Panc1 (cell line): ENCODE measurements at regions not wholly inside any gene's neighbourhood (a gene's known extent, or its start where the extent isn't known, plus 50 kb on each side); places are given as distances from the start of the nearest gene placed in this dataset.

Experiments
- ATAC-seq: fragments of 200-7000 bp; cut with Tn5 transposase; 2 replicates; pipeline ENCODE4 v1.9.1; 2020; ENCODE audit warnings: mild to moderate bottlenecking, moderate library complexity
- BruUV-seq: library from RNA; stranded (reverse); fragments of 400-500 nt; replicated peaks from 2 replicates; lab custom pipeline; 2021; lab: Mats Ljungman, UMichigan
- CTCF ChIA-PET: fragments of 300-600 bp; sonication (Branson Sonifier 250); formaldehyde crosslinking; loops from one replicate; lab custom pipeline; 2022; ENCODE audit warnings: antibody characterized with exemption; lab: Charles Lee
- POLR2A ChIA-PET: fragments of 300-600 bp; sonication (Branson Sonifier 250); formaldehyde crosslinking; loops from one replicate; lab custom pipeline; 2022; ENCODE audit warnings: antibody characterized with exemption; lab: Charles Lee
- DNase-seq: peaks from one replicate; pipeline ENCODE4 v3.0.0-alpha.2; 2010; ENCODE audit warnings: low read depth, low spot score
- H3K27ac ChIP-seq: 2 replicates; pipeline ENCODE4 v1.5.1; 2011; ENCODE audit warnings: mild to moderate bottlenecking, low read length, inconsistent platforms
- H3K27me3 ChIP-seq: fragments of 200-500 bp; sonication (Bioruptor generic); 2 replicates; pipeline ENCODE4 v1.6.0; 2014; ENCODE audit warnings: low read length, inconsistent platforms; ENCODE audit not compliant: control insufficient read depth, insufficient read depth
- H3K36me3 ChIP-seq: fragments of 200-500 bp; sonication (Bioruptor generic); 2 replicates; pipeline ENCODE4 v1.5.1; 2014; ENCODE audit warnings: inconsistent platforms, mild to moderate bottlenecking, low read length, moderate library complexity; ENCODE audit not compliant: control insufficient read depth, insufficient read depth
- H3K4me1 ChIP-seq: 2 replicates; pipeline ENCODE4 v1.5.1; 2011; ENCODE audit warnings: inconsistent platforms, mild to moderate bottlenecking, low read length, moderate library complexity; ENCODE audit not compliant: control insufficient read depth, insufficient read depth
- H3K4me3 ChIP-seq, 2 experiments: 2 replicates each; pipeline ENCODE4 v1.5.1; 2011 to 2012; ENCODE audit warnings: low read depth in 2 of 2, low read length in 2 of 2, mild to moderate bottlenecking in 2 of 2, inconsistent platforms in 1 of 2, moderate library complexity in 1 of 2
- H3K9me3 ChIP-seq: fragments of 200-500 bp; sonication (Bioruptor generic); 2 replicates; pipeline ENCODE4 v1.5.1; 2014; ENCODE audit warnings: low read depth, mild to moderate bottlenecking, inconsistent platforms, low read length, moderate library complexity; ENCODE audit not compliant: control insufficient read depth, insufficient read depth
- POLR2AphosphoS5 ChIP-seq: IDR thresholded peaks from 2 replicates; pipeline ENCODE4 v1.6.1; 2012; ENCODE audit warnings: mild to moderate bottlenecking, low read depth, low read length, moderate library complexity
- SIN3A ChIP-seq: IDR thresholded peaks from 2 replicates; pipeline ENCODE4 v1.6.1; 2012; ENCODE audit warnings: low read depth, mild to moderate bottlenecking, low read length, moderate library complexity, borderline replicate concordance; ENCODE audit not compliant: insufficient read depth
- TCF7L2 ChIP-seq: IDR thresholded peaks from 2 replicates; pipeline ENCODE4 v1.6.1; 2011; ENCODE audit warnings: mild to moderate bottlenecking, low read depth, low read length, inconsistent platforms
- in situ Hi-C: cut with HindIII; loops from 2 replicates; pipeline ENCODE4 v1.10.0; 2016; ENCODE audit warnings: low sequenced_read_pairs, low pct_unique_long_range_greater_than_20kb
- intact Hi-C: fragments of 100-400 bp; cut with micrococcal nuclease; formaldehyde crosslinking; loops from one replicate; pipeline ENCODE4 v1.10.0; 2022; ENCODE audit not compliant: unreplicated experiment
- TF ChIP-seq, protein P1 (sequence below): fragments of 450-650 bp; IDR thresholded peaks from 2 replicates; pipeline ENCODE4 v1.5.1; 2017; ENCODE audit warnings: mild to moderate bottlenecking
- TF ChIP-seq, protein P2 (sequence below), 2 experiments: IDR thresholded peaks; 2 replicates each; pipeline ENCODE4 v1.6.1; 2011 to 2012; ENCODE audit warnings: low read depth in 2 of 2, control low read depth in 1 of 2, low read length in 1 of 2, mild to moderate bottlenecking in 1 of 2, moderate library complexity in 1 of 2; ENCODE audit not compliant: insufficient read depth in 1 of 2

GRCh38 chr1:30450148-30450817, 273.1 kb downstream of the MATN1 start:
- no peak overlapping the region for H3K27ac ChIP-seq
- H3K36me3 ChIP-seq = no peaks in the 10 kb centered on the region
- ChIA-PET POLR2A (no interaction called here), CTCF (no interaction called here)
- in situ Hi-C loops = no loop called here
- no peak overlapping the region for H3K4me3 ChIP-seq
- ATAC-seq = no peak
- no peaks in the 10 kb centered on the region for H3K27me3 ChIP-seq
- no peaks in the 10 kb centered on the region for H3K9me3 ChIP-seq
- intact Hi-C loops = no loop called here
- no peak for DNase-seq
- H3K4me1 ChIP-seq = no peaks in the 10 kb centered on the region
- TF ChIP-seq SIN3A (no peak), TCF7L2 (no peak), POLR2AphosphoS5 (no peak)
- TF ChIP-seq, protein P1, sequence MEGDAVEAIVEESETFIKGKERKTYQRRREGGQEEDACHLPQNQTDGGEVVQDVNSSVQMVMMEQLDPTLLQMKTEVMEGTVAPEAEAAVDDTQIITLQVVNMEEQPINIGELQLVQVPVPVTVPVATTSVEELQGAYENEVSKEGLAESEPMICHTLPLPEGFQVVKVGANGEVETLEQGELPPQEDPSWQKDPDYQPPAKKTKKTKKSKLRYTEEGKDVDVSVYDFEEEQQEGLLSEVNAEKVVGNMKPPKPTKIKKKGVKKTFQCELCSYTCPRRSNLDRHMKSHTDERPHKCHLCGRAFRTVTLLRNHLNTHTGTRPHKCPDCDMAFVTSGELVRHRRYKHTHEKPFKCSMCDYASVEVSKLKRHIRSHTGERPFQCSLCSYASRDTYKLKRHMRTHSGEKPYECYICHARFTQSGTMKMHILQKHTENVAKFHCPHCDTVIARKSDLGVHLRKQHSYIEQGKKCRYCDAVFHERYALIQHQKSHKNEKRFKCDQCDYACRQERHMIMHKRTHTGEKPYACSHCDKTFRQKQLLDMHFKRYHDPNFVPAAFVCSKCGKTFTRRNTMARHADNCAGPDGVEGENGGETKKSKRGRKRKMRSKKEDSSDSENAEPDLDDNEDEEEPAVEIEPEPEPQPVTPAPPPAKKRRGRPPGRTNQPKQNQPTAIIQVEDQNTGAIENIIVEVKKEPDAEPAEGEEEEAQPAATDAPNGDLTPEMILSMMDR = no peak
- TF ChIP-seq, protein P2, sequence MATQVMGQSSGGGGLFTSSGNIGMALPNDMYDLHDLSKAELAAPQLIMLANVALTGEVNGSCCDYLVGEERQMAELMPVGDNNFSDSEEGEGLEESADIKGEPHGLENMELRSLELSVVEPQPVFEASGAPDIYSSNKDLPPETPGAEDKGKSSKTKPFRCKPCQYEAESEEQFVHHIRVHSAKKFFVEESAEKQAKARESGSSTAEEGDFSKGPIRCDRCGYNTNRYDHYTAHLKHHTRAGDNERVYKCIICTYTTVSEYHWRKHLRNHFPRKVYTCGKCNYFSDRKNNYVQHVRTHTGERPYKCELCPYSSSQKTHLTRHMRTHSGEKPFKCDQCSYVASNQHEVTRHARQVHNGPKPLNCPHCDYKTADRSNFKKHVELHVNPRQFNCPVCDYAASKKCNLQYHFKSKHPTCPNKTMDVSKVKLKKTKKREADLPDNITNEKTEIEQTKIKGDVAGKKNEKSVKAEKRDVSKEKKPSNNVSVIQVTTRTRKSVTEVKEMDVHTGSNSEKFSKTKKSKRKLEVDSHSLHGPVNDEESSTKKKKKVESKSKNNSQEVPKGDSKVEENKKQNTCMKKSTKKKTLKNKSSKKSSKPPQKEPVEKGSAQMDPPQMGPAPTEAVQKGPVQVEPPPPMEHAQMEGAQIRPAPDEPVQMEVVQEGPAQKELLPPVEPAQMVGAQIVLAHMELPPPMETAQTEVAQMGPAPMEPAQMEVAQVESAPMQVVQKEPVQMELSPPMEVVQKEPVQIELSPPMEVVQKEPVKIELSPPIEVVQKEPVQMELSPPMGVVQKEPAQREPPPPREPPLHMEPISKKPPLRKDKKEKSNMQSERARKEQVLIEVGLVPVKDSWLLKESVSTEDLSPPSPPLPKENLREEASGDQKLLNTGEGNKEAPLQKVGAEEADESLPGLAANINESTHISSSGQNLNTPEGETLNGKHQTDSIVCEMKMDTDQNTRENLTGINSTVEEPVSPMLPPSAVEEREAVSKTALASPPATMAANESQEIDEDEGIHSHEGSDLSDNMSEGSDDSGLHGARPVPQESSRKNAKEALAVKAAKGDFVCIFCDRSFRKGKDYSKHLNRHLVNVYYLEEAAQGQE (IDR thresholded peaks at IDR 0.05; ENCODE audit: insufficient read depth in 1 of 2, low read depth in 2 of 2, low read length in 1 of 2) = no peak
- no TSS peak for BruUV-seq

DNA sequence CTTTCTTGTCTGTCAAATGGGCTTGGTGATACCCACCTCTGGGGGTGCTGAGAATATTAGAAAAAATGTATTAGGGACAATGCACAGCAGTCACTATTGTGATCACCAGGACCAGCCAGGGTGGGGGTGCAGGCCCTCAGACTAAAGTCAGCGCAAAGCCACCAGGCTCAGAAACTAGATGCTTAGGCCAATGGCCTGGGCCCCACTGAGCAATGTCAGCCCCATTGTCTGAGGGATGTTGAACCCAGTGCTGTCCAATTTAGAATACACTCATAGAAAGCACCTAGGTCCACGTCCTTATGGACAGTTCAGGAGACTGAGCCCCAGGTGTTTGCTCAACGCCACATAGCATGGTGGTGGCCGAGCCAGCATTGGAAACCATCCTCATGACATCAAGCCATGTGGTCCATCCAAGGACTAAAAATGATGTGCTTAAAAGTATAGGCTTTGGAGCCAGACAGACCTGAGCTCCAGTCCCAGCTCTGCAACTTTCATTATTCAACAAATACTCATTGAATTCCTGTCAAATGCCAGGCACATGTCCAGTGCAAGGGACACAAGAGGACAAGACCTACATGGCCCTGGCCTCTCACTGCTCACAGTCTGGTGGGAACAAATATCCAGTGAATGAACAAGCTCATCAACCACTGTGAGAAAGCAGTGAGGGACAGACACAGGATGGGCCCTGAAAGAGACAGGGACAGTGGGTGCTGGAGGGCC, 273.8 kb downstream of the MATN1 start:
- no peak overlapping the region for H3K27ac ChIP-seq
- no peak overlapping the region for H3K4me3 ChIP-seq
- intact Hi-C loops = no loop called here
- H3K4me1 ChIP-seq = no peaks in the 10 kb centered on the region
- ATAC-seq (no peak), DNase-seq (no peak)
- POLR2A ChIA-PET = no interaction called here
- TF ChIP-seq TCF7L2 = no peak
- TF ChIP-seq, protein P1 = no peak
- TF ChIP-seq SIN3A = no peak
- TF ChIP-seq POLR2AphosphoS5 = no peak
- TF ChIP-seq, protein P2 (IDR thresholded peaks at IDR 0.05; ENCODE audit: insufficient read depth in 1 of 2, low read depth in 2 of 2, low read length in 1 of 2) = no peak
- no peaks in the 10 kb centered on the region for H3K27me3 ChIP-seq
- in situ Hi-C loops = no loop called here
- no peaks in the 10 kb centered on the region for H3K36me3 ChIP-seq
- no peaks in the 10 kb centered on the region for H3K9me3 ChIP-seq
- CTCF ChIA-PET = no interaction called here
- BruUV-seq = no TSS peak
